Superior temporal gyrus (tissue), 1 donor: ENCODE measurements at regions not wholly inside any gene's neighbourhood (a gene's known extent, or its start where the extent isn't known, plus 50 kb on each side); places are given as distances from the start of the nearest gene placed in this dataset.

Experiments
- DNase-seq: peaks from one replicate; pipeline ENCODE4 v3.0.0-alpha.2; 2016; ENCODE audit errors: extremely low spot score

DNA sequence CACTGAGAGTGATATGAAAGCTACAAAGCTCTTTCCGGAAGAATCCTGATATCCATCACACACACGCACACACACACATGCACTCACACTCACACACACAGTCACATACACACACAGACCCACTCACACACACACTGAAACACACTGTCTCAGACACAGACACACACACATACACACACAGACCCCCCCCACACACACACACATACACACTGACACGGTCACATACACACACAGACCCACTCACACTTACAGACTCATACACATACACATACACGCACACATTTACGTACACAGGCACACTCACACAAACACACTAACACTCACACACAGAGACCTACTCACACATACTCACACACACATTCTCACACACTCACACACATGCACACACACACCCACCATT lies 58.6 kb downstream of the LIG4 start:
- no peak for DNase-seq

GRCh38 chr13:108155185-108156106 lies 59.9 kb downstream of the LIG4 start:
- peak; percentile 84 for DNase-seq

DNA sequence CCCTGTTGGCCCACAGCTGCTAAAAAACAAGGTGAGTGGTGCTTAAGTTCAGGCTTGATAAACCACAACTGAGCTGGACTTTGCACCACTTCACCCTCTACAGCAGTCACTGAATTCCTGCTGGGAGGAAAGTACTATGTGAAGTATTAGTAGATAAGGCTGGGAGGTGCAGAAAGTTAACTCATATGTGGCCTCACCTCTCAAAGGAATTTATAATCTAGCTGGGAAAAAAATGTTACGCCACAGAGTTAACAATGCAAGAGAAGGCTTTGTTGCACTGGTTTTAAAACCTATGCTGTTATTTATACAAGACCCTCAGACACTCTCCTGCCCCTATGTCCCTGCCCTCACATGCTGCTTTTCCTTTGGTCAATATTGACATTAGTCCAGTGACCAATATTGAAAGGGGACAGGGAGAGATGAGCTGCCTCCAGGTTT lies 60.9 kb downstream of the LIG4 start:
- DNase-seq: no peak

GRCh38 chr13:108146642-108147041 lies 68.7 kb downstream of the LIG4 start:
- no peak for DNase-seq

DNA sequence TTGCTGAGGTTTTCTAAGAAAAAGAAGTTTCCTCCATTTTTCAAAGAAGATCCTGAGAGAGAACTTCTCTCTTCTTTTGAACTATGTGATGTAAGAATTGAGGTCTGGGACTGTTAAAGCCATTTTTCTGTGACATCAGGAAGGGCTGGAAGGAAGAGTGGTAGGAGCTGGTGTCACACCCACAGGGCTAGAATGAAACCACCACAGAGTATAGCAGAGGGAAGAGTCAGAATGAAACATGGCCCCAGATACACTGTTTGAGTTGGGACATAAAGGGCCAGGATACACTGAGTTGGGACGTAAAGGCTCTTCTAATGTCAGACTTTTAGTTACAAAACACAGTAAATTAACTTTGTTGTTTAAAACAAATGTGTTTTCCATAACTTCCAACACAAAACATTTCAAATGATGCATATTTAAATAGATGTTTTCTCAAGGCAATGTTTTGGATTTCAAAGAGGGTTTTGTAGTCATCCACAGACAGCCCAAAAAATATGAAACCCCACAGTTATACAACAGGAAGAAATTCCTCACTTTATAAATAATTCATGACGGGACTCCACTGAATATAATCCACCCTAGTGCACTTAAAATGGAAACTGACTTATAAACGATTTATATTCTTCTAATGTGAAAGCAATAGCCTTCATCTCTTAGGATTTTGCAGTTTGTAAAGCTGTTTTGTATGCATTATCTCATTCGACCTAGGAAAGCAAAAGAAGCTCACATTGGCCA lies 72.5 kb downstream of the LIG4 start:
- no peak for DNase-seq

- no peak for DNase-seq
Observed at GRCh38 chr13:108137176-108137575, 78.2 kb downstream of the LIG4 start.

DNA sequence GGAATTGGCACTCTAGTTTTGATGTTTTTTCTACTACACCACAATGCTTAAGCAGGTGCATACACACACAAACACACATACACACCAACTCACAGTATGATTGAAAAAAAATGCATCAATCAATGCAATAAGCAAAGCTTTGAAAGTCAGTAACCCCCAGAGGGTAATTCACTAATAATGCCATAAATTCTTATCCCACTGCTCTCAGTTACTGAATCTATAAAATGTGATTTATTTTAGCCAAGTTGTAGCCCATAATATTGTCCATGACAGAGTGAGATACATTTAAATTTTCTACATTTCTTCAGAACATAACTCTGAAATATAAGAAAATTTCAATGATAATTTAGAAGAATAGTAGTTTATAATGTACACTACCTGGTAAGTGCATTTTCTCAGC lies 87.9 kb downstream of the LIG4 start:
- DNase-seq: no peak

- no peak for DNase-seq
Observed at GRCh38 chr13:108126056-108126455, 89.3 kb downstream of the LIG4 start.

- DNase-seq: no peak
Observed at GRCh38 chr13:108121406-108121805, 93.9 kb downstream of the LIG4 start.

- DNase-seq: no peak
Observed at GRCh38 chr13:108120856-108121255, 94.5 kb downstream of the LIG4 start.

GRCh38 chr13:108120302-108120701 lies 95.0 kb downstream of the LIG4 start:
- DNase-seq: no peak

DNA sequence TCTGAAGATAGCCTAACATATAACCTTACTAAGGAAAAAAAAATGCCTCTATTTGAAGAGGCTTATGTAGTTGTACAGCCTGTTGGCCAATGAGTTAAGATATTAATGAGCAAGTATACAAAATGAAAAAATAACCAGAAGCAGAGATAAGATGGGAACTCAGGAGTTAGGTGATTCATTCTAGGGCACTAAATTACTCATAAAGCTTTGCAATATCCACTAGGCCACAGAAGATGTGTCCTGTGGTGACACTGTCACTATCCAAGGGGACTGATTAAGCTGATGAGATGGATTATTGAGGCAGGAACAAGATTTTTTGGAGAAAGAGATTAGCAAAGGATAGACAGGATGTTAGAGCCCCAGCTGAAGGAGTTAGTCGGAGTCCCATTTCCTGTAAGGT lies 99.6 kb downstream of the LIG4 start:
- DNase-seq: no peak

- no peak for DNase-seq
Observed at GRCh38 chr13:108113407-108113806, 101.9 kb downstream of the LIG4 start.

DNA sequence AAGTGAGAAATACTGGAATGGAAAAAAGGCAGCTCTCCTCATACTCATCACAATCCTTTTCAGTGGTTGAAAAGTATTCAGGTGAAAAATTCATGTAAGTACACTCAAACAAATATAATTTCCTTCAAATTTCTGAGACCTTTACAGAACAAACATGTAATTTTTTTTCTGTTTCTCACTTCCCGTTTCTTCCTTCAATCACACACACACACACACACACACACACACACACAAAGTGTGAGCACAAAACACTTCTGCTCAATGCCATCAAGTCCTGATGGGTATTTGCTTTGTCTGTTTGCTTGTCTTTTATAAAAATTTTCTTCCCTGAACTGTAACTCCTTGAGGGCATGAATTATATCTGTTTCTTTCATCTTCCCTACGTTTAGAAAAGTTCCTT lies 110.6 kb downstream of the LIG4 start:
- DNase-seq: no peak

GRCh38 chr13:108102771-108103170 lies 112.6 kb downstream of the LIG4 start:
- no peak for DNase-seq

DNA sequence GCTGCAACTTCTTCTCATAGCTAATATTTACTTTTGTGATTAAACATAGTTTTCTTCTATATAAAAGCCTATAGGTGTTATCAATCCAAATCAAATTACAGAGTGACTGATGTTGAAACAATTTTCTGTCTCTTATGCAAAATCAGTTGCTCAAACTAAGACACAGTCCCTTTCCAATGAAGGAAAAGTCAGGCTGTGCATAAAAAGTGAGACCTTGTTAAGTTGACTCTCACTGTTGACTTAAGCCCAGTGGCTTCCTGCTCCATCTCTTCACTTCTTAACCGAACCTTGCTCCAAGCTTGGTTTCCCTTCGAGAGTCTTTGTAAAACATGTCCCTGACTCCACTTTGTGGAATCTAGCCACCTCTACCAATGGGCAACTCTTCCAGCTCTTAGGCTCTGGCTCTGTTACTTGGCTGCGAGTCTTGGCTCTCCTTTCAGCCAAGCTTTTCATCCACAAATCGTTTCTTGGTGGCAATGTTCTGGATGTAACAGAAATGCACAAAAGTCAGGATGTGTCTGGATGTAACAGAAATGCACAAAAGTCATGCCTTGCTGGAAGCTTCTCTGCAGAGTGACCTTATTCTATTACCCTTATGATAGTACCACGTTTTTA lies 118.9 kb downstream of the LIG4 start:
- DNase-seq: no peak

GRCh38 chr13:108095036-108095435 lies 120.3 kb downstream of the LIG4 start:
- DNase-seq: no peak

GRCh38 chr13:108093616-108094015 lies 121.7 kb downstream of the LIG4 start:
- DNase-seq: no peak

DNA sequence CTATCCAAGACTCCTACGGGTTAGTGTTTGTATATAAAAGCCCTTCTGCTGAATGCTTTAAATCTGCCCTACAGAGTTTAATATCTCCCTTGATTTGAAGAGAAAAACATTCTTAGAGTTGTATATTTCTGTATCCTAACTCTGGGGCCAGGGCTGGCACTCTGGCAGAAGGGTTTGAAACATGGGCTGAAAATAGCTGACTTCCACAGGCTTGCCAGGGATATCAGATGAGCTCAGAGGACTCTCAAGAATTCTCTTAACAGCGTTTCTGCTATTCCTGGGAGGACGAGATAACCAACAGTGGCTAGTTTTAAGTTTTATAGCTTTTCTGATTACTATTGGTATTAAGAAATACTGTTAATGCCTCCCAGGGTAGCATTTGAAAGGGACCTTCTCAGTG lies 127.5 kb downstream of the LIG4 start:
- DNase-seq: no peak

DNA sequence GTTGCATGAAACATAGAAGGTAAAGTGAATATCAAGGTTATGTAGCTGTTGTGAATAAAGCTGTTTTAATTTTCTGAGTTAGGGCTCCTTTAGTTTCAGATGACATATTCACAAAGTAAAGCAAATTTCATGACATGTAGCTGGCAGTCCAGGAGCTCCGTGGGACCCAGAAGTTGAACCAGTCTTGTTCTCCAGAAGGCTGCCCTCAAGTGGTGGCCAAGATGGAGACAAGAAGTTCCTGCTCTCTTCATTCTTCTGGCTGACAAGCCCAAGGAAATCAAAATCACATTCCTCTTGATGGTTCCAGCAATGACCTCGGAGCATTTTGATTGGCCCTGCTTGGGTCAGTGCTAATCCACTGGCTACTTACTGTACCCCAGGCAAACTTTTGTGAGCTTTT lies 128.7 kb downstream of the LIG4 start:
- no peak for DNase-seq

GRCh38 chr13:108084840-108085239 lies 130.5 kb downstream of the LIG4 start:
- no peak for DNase-seq

GRCh38 chr13:108083056-108083455 lies 132.3 kb downstream of the LIG4 start:
- DNase-seq: no peak

DNA sequence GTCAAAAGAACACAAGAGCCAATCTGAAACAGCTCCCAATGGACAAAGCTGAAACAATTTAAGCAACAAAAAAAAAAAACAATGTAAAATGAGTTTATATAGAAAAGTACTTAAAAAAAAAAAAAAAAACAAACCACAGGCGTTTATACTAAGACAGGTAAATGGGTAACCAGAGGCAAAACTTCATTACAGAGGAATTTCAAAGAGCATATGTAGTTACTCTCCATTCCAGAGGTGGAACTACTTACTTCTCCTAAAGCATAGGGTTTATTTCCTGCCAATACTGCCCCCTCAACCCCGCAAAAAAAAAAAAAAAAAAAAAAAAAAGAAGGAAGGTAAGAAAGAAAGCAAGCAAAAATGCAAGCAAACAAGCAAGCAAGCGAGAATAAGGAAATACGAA lies 132.9 kb downstream of the LIG4 start:
- no peak for DNase-seq
